ENCODE measurements at regions not wholly inside any gene's neighbourhood (a gene's known extent, or its start where the extent isn't known, plus 50 kb on each side); places are given as distances from the start of the nearest gene placed in this dataset.
"Not testable (repeated sequence)": the region's sequence is repeated elsewhere in the genome, so short reads cannot be mapped to it uniquely, and the experiment has no call there.

DNA sequence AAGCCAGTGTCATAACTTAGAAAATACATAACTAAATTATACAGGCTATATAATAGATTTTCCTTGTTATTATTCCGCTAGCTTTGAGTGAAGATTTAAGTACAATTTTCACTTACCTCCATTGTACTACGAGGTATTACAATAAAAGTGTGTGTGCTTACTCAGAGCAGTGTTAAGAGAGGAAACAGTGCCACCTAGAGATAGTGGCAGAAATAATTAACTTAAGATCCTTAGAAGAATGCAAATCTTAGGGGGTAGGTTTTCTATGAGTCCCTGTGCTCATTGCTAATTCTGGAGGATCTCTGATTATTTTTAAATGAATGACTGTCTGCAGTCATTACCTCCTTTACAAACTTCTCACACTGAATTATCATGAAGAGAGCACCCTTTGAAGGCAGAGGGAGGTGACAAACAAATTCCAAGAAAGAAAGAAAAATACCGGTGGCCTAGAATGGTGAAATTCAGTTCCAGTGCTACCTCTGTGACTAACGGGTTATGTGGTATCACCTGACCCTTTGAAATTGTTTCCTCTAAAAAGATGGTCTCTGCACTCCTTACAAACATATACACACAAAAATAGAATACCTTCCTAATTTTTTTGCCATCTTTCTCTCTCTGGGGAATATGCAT is 379.8 kb downstream of the TRIM36 start:
- no peak for DNase-seq

DNA sequence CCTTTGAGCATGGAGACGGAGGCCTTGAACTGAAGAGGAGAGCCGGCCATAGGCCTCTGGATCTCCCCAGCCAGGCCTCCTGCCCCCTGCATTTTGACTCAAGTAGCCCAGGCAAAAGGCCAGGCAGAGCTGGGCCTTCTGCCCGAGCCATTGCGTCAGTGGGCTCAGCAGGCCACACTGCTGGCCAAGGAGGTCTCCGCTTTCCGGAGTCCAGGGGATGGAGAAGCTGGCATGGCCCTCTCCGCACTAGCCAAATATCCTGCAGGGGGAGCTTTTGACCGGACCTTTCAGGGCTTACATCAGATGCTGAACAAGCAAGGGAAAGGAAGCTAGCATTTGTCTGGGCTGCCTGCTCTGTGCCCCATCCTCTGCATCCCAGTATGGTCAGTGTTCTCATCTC is 386.8 kb downstream of the TRIM36 start:
- DNase-seq, result no peak

DNA sequence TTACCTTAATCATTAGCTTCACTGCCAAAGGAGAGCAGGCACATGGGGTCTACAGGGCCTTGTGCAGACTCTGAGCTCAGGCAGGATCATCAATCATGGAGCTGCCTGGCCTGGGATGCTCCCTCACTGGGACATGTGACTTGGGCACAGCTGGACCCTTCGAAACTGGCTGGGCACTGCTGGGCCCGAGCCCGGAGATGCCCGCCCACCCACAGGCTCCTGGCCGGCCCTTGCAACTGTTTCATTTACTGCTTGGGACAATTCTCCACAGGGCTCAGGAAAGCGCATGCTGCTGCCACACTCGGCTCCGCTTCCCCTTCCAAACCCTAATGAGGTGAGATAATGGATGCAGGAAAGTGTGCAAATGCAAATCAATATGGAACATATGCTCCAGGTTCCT is 387.5 kb downstream of the TRIM36 start:
- DNase-seq, result no peak

DNA sequence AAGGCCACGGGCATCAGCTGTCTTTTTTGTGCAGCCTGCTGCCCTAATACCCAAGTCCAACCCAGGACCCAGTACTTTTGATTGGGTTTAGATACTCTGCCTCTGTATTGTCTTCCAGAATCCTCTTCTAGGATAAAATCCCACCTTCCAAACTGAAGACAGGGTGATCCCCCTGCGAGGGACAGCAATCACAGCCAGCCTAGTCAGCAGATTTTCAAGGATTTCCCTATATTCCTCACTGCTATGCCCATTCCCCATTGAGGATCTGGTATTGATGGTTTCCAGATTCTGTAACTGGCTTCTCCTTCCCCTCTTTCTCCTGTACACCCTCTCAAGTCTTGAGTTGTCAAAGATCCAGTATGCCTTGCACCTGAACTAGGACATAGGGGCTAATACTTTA is 389.4 kb downstream of the TRIM36 start:
- no peak for DNase-seq

DNA sequence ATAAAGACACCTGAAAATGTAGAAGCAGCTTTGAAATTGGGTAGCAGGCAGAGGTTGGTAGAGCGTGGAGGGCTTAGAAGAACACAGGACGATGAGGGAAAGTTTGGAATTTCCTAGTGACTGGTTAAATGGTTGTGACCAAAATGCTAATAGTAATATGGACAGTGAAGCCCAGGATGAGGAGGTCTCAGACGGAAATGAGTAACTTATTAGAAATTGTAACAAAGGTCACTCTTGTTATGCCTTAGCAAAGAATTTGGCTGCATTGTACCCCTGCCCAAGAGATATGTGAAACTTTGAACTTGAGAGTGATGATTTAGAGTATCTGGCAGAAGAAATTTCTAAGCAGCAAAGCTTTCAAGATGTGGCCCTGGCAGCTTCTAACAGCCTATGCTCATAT is 382.5 kb downstream of the KCNN2 start:
- no peak for DNase-seq

DNA sequence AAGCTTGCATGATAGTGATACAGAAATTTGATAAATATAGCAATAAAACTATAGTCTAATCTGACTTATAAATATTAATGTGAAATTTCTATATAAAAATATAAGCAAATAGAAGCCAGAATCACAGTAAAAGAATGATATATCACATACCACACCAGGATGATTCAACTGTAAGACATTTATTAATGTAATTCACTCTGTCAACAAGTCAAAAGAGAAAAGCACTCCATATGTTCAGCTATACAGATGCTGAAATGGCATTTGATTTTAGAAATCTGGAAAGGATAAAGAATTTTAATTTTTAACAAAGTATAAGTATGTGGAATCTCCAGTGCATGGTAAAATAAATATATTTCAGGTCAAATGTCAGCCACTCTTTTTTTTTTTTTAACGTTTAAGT is 372.4 kb downstream of the KCNN2 start:
- DNase-seq, result no peak

DNA sequence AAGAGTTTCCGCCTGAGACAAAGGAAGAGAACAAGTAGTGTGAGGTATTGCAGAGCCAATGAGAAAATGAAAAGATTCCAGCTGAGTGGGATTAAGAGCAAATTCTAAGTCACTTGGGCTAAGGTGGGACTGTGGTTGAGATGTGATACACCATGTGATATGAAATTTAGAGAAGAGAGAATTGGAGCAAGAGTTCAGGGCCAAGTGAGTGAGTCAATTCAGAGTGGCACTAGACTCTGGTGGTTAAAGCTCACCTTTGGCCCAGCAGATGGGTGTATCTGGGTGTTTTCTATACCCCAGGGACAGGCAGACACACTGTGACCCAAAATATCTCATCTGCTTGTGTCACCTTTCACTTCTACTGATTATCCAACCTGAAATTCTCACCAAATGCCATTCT is 368.1 kb downstream of the KCNN2 start:
- no peak for DNase-seq

DNA sequence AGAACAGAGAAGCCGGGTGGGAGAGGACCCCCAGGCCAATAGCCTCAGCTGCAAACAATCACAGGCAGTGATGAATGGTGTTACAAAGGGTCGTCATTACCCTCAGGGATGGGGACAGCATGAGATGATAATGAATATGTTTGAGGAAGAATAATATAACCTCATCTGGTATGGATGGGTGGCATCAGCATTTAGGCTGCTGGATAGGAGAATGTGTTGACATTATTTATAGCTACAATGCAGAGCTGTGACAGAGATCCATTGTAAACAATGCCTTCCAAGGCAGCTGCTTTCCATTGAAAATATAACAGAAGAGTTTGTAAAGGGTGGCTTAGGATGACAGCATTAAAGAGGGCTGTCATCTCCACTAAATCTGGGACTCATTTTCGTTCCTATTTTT is 365.5 kb downstream of the KCNN2 start:
- DNase-seq, result no peak

DNA sequence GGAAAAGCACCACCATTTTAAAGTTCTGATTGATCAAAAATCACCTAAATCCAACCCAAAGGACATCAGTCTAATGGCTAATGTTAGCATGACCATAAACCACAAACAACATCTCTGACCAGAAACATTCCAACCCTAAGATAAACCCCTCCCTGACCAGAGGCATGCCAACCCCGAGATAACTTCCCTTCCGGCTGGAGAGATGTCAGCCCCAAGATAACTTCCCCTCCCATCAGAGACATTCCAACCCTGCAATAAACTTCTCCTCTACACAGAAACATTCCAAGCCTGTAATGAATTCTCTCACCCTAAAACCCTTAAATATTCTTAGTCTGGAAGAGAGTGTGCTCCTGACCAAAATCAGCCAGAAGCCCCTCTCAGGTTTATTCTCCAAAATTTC is 364.3 kb downstream of the KCNN2 start:
- DNase-seq, result no peak

DNA sequence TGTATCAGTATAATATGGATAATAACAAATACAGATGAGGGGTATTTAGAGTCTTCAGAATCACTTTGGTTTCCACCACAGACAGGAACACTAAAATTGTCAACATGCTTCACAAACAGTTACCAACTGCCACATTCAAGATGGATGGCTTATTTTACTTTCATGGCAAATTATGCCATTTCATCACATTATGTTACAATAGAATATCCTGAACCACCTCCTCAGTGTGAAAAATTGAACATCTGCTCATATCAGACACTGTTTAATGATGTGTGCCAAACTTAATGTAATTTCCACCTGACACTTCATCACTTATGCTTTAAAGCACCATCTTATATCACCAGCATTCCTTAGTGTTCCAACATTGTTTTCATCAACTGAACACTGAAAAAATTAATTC is 357.4 kb downstream of the KCNN2 start:
- DNase-seq, result no peak

DNA sequence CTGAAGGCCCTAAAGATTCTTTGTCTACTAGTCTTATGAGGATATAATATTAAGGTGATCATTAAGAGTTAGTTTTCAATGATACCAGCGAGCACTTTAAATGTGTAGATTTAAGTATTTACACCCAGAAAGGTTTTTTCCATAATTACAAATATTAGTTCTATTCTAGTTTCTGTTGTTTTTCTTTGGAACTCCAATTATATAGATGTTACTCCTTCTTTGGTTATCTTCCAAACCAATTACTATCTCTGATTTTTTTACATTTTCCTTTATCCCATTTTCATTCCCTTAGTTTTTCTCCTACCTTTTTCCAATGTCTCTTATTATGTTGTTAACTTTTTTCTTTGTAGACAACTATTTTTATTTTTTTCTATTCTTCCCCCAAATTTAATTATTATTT is 355.1 kb downstream of the KCNN2 start:
- DNase-seq, result no peak

DNA sequence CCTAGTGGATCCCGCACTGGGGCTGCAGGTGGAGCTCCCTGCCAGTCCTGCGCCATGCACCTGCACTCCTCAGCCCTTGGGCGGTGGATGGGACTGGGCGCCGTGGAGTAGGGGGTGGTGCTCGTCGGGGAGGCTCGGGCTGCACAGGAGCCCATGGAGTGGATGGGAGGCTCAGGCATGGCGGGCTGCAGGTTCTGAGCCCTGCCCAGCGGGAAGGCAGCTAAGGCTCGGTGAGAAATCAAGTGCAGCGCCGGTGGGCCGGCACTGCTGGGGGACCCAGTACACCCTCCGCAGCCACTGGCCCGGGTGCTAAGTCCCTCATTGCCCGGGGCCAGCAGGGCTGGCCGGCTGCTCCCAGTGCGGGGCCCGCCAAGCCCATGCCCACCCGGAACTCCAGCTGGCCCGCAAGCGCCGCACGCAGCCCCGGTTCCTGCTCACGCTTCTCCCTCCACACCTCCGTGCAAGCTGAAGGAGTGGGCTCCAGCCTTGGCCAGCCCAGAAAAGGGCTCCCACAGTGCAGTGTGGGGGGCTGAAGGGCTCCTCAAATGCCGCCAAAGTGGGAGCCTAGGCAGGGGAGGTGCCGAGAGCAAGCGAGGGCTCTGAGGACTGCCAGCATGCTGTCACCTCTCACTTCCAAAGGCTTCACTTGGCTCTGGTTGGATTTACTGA is 342.5 kb downstream of the KCNN2 start:
- not testable (repeated sequence) for DNase-seq

DNA sequence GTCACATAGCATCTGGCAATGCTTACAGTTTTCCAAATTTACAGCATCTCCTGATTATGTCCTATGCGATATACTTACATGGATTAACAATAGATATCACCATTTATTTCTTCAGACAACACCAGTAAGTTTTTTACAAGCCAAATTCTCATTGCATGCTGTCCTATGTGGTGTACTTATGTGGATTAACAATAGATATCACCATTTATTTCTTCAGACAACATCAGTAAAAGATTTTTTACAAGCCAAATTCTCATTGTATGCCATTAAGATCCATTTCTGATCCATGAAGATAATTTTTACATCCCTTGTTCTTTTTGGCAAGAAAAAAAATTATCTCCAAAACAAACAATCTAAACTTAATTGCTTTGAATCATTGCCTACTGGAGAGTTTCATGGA is 340.9 kb downstream of the KCNN2 start:
- no peak for DNase-seq

DNA sequence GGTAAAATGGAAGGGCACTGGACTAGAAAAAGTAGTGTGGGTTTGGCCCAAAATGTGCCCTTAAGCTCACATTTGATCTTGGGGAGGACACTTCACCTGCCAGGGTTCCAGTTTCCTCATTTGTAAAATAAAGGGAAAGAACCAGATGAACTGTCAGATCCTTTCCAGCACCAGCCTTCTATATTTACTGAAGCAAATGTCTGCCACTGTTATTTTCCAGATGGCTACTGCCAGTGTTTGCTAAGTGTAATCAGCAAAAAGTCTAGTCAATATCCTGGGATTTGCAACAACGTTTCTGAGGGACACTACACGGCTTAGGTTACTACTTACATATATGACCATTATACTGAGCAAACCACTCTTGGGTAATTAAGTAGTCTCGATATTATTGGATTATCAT is 340.3 kb downstream of the KCNN2 start:
- peak; percentile 47 for DNase-seq

DNA sequence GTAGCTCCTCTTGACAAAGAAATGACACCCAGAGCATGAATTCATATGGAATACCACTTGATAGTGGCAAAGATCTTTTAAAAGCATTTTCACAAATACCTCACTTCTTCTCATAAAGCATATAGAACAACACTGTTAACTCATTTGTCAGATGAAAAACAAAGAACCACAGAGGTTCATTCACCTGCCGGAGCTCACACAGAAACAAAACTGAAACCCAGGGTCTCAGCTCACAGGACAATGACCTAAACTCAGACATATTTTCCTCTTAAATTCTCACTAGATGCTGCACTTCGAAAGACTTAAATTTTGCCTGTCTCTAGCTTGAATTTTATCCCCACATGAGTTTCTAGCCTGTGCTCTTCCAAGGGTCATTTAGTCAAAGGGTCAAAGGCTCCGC is 339.0 kb downstream of the KCNN2 start:
- no peak for DNase-seq

DNA sequence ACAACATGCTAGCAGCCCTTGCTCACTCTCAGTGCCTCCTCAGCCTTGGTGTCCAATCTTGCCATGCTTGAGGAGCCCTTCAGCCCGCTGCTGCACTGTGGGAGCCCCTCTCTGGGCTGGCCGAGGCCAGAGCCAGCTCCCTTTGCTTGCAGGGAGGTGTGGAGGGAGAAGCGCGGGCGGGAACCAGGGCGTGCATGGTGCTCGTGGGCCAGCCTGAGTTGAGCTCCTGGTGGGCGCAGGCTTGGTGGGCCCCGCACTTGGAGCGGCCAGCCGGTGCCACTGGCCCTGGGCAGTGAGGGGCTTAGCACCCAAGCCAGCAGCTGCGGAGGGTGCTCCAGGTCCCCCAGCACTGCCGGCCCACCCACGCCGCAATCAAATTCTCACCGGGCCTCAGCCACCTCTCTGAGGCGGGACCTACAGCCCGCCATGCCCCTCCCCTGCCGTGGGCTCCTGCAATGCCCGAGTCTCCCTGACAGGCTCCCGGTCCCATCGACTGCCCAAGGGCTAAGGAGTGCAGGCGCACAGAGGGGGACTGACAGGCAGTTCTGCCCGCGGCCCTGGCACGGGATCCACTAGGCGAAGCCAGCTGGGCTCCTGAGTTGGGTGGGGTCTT is 333.5 kb downstream of the KCNN2 start:
- DNase-seq, result no peak

DNA sequence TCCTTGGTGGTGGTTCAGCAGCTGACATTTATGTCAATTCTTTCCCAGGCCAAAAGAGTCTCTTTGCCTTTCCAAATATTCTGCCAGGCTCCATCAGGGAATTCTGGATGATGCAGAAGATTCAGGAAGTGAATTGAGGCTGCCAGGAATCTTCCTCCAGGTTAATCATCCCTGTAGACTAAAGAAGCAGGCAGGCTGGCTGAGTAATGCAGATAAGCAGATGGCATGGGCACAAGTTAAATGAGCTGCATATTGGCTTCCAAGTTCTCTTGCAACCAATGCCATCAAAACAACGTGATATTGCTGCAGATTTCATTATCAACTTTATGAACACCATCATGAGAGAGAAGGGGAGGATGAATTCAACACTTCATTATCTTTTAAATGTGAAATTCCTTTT is 324.5 kb downstream of the KCNN2 start:
- no peak for DNase-seq

DNA sequence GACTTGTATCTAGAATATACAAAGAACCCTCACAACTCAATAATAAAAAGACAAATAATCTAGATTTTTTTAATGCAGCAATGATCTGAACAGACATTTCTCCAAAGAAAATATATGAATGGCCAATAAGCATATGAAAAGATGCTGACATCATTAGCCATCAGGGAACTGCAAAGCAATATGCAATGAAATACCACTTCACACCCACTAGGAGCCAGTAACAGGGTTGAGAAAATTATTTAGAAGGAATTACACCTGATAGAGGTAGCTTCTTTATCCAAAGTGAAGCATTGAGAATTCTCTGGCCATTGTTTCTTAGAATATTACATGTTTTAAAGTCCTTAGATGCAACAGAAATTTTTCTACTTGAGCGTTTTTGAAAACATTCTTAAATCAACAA is 316.9 kb downstream of the KCNN2 start:
- peak; percentile 1 for DNase-seq

DNA sequence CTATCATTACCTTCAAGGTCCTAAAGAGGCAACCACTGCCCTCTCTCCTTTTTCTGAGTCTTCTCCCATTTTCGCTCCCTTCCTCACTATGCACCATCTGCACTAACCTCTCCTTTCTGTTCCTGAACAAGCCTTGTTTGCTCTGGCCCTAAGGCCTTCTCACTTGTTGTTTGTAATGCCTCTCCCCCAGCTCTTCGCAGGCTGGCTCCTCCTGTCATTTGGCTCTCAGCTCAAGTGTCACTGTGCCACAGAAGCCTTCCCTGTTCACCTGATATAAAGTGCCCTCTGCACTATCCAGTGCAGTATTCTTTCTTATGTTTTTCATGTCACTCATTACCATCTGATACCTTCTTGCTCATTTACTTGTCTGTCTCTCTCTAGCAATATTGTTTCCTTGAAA is 303.7 kb downstream of the KCNN2 start:
- no peak for DNase-seq

DNA sequence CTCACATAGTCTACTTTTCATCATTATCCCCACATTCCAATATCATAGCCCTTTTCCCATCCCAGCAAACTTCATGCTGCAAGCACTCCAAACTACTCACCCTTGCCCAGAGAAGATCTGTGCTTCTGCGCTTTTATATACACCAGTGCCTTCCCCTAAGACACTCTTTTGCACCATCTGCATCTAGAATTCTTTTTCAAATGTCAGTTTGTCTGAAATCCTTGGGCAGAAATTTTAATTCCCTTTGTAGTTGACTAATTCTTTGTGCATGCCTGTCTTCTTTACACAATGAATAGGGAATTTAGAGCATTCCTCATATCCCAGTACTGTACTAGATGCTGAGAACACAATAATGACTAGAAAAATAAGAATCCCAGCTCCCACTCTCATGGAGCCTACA is 298.9 kb downstream of the KCNN2 start:
- DNase-seq, result no peak

DNA sequence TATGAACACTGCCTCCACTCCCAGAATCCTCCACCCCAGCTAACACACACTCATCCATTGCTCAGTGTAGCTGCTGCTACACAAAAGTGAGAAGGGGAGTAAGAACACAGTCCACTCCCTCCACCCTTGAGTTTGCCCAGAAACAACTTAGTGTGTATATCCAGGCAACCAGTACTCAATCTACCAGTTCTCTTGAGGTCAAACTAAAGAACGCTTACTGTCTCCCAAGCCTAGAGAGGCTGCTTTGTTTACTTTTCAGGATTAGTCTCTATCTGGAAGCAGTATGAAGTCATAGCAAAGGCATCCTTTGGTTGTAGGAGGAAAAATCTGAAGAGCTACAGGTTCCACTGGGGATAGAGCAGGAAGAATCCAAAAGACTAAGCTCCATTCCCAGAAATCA is 296.3 kb downstream of the KCNN2 start:
- DNase-seq, result no peak

DNA sequence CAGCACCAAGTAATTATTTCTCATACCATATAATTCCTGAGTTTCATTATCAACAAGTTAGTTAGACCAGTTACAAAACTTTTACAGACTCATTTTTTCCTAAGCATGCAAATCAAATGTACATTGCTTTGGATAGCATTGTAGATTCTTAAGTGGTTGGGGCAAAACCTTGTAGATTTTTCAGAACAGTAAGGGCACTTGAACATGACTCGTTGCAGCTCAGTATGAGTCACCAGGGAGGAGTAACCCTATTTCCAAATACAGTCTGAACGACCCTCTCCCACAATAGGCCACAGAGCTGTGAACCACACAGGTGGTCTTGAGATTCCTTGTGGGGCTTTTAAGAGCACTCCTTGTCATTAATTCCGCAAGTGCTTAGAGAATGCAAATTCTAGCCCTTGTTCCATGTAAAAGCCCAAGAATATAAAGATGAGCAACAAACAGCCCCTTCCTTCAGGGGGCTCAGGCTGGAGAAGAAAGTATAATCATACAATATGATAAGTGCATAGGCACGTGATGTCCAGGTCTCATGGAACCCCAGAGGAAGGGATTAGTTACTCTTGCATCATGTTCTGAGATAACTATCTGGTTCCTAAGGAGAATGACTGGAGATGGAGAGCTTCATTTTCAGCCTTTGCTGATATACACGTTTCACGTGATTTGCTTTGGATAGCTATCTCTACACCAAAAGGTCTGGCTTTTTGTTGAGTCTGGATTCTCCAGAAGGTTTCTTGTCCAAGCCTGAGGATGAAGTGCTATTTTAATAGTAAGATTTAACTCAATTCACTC is 295.7 kb downstream of the KCNN2 start:
- no peak for DNase-seq

DNA sequence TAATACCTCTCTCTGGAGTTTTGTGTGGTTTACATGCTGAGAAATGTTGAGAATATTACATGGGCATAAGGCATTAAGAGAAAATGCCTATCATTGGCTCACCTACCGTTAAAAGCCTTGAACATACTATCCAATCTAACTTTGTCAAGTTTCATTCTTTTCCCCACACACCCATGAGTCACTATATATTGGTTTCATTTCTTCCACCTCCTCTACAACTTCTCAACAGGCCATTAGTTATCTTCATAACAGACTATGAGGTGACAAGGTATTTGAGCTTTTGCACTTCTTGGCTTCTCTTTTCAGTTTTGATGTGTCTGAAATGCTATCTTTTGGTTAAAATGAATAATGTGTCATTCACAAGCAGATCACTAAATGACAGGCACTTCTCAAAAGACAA is 288.0 kb downstream of the KCNN2 start:
- DNase-seq, result no peak

DNA sequence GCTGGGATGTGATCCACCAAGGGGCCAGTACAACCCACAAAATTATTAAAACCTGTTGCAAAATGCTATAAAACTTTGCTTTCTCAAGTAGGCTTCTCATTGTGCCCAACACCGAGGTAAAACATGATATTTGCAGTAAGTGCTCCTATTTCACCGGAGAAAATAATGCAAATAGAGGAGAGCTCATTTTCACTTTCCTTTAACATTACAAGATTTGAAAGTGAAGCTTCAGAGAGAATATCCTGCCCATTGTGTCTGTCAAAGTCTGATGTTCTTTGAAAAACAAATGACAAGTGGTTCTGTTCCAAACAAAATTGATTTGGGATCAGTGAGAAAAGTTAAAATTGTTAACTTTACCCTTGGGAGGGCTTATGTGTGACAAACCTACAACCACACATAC is 287.1 kb downstream of the KCNN2 start:
- no peak for DNase-seq
